NT2/D1 (cell line): ENCODE measurements at regions not wholly inside any gene's neighbourhood (a gene's known extent, or its start where the extent isn't known, plus 50 kb on each side); places are given as distances from the start of the nearest gene placed in this dataset.

Experiments used
- YY1 ChIP-seq: IDR thresholded peaks from 2 replicates; pipeline ENCODE4 v1.6.1; 2011; ENCODE audit not compliant: insufficient read length, insufficient read depth
- ZNF274 ChIP-seq: IDR thresholded peaks from 2 replicates; pipeline ENCODE4 v1.6.1; 2011; ENCODE audit warnings: mild to moderate bottlenecking, low read depth, low read length

GRCh38 chr5:5953584-5954274 is 424.6 kb downstream of the MED10 start:
- TF ChIP-seq YY1 (no peak), ZNF274 (no peak)
